Panc1 (cell line): ENCODE measurements at regions not wholly inside any gene's neighbourhood (a gene's known extent, or its start where the extent isn't known, plus 50 kb on each side); places are given as distances from the start of the nearest gene placed in this dataset.

Experiments
- ATAC-seq: fragments of 200-7000 bp; cut with Tn5 transposase; 2 replicates; pipeline ENCODE4 v1.9.1; 2020; ENCODE audit warnings: mild to moderate bottlenecking, moderate library complexity
- BruUV-seq: library from RNA; stranded (reverse); fragments of 400-500 nt; replicated peaks from 2 replicates; lab custom pipeline; 2021; lab: Mats Ljungman, UMichigan
- CTCF ChIA-PET: fragments of 300-600 bp; sonication (Branson Sonifier 250); formaldehyde crosslinking; loops from one replicate; lab custom pipeline; 2022; ENCODE audit warnings: antibody characterized with exemption; lab: Charles Lee
- POLR2A ChIA-PET: fragments of 300-600 bp; sonication (Branson Sonifier 250); formaldehyde crosslinking; loops from one replicate; lab custom pipeline; 2022; ENCODE audit warnings: antibody characterized with exemption; lab: Charles Lee
- DNase-seq: peaks from one replicate; pipeline ENCODE4 v3.0.0-alpha.2; 2010; ENCODE audit warnings: low read depth, low spot score
- H3K27ac ChIP-seq: 2 replicates; pipeline ENCODE4 v1.5.1; 2011; ENCODE audit warnings: mild to moderate bottlenecking, low read length, inconsistent platforms
- H3K27me3 ChIP-seq: fragments of 200-500 bp; sonication (Bioruptor generic); 2 replicates; pipeline ENCODE4 v1.6.0; 2014; ENCODE audit warnings: low read length, inconsistent platforms; ENCODE audit not compliant: control insufficient read depth, insufficient read depth
- H3K36me3 ChIP-seq: fragments of 200-500 bp; sonication (Bioruptor generic); 2 replicates; pipeline ENCODE4 v1.5.1; 2014; ENCODE audit warnings: inconsistent platforms, mild to moderate bottlenecking, low read length, moderate library complexity; ENCODE audit not compliant: control insufficient read depth, insufficient read depth
- H3K4me1 ChIP-seq: 2 replicates; pipeline ENCODE4 v1.5.1; 2011; ENCODE audit warnings: inconsistent platforms, mild to moderate bottlenecking, low read length, moderate library complexity; ENCODE audit not compliant: control insufficient read depth, insufficient read depth
- H3K4me3 ChIP-seq, 2 experiments: 2 replicates each; pipeline ENCODE4 v1.5.1; 2011 to 2012; ENCODE audit warnings: low read depth in 2 of 2, low read length in 2 of 2, mild to moderate bottlenecking in 2 of 2, inconsistent platforms in 1 of 2, moderate library complexity in 1 of 2
- H3K9me3 ChIP-seq: fragments of 200-500 bp; sonication (Bioruptor generic); 2 replicates; pipeline ENCODE4 v1.5.1; 2014; ENCODE audit warnings: low read depth, mild to moderate bottlenecking, inconsistent platforms, low read length, moderate library complexity; ENCODE audit not compliant: control insufficient read depth, insufficient read depth
- POLR2AphosphoS5 ChIP-seq: IDR thresholded peaks from 2 replicates; pipeline ENCODE4 v1.6.1; 2012; ENCODE audit warnings: mild to moderate bottlenecking, low read depth, low read length, moderate library complexity
- SIN3A ChIP-seq: IDR thresholded peaks from 2 replicates; pipeline ENCODE4 v1.6.1; 2012; ENCODE audit warnings: low read depth, mild to moderate bottlenecking, low read length, moderate library complexity, borderline replicate concordance; ENCODE audit not compliant: insufficient read depth
- TCF7L2 ChIP-seq: IDR thresholded peaks from 2 replicates; pipeline ENCODE4 v1.6.1; 2011; ENCODE audit warnings: mild to moderate bottlenecking, low read depth, low read length, inconsistent platforms
- in situ Hi-C: cut with HindIII; loops from 2 replicates; pipeline ENCODE4 v1.10.0; 2016; ENCODE audit warnings: low sequenced_read_pairs, low pct_unique_long_range_greater_than_20kb
- intact Hi-C: fragments of 100-400 bp; cut with micrococcal nuclease; formaldehyde crosslinking; loops from one replicate; pipeline ENCODE4 v1.10.0; 2022; ENCODE audit not compliant: unreplicated experiment
- TF ChIP-seq, protein P1 (sequence below): fragments of 450-650 bp; IDR thresholded peaks from 2 replicates; pipeline ENCODE4 v1.5.1; 2017; ENCODE audit warnings: mild to moderate bottlenecking
- TF ChIP-seq, protein P2 (sequence below), 2 experiments: IDR thresholded peaks; 2 replicates each; pipeline ENCODE4 v1.6.1; 2011 to 2012; ENCODE audit warnings: low read depth in 2 of 2, control low read depth in 1 of 2, low read length in 1 of 2, mild to moderate bottlenecking in 1 of 2, moderate library complexity in 1 of 2; ENCODE audit not compliant: insufficient read depth in 1 of 2

DNA sequence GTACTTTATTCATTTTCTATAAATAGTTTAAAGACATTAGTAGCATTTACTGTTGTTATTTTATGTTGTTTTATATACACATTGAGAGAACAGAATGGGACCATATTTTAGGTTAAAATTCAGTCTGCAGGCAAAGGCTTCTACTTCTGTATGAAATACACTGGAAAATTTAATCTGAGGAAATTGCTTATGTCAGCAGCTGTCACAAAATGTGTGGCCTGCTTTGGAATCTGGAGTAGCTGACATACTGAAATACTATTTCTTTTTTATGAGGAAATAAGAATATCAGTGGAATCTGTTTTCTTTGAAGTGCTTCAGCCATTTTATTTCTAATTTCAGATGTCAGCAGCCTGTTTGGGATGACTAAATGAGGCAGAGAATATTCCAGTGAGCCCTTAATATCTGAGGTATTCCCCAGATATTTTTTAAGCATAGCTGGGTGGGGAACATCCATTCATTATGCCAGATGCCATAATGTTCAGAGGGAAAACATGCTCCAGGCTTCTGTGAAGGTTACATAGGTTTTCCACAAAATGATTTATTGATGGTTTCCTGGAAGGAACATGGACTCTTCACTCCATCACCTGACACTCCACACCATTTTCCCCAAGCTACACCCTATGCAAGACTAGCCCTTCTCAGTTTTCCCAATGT, 267.1 kb downstream of the ARL4A start:
- ChIA-PET POLR2A (no interaction called here), CTCF (no interaction called here)
- H3K36me3 ChIP-seq: no peaks in the 10 kb centered on the region
- in situ Hi-C loops: no loop called here
- TF ChIP-seq SIN3A (no peak), POLR2AphosphoS5 (no peak), TCF7L2 (no peak)
- TF ChIP-seq, protein P1, sequence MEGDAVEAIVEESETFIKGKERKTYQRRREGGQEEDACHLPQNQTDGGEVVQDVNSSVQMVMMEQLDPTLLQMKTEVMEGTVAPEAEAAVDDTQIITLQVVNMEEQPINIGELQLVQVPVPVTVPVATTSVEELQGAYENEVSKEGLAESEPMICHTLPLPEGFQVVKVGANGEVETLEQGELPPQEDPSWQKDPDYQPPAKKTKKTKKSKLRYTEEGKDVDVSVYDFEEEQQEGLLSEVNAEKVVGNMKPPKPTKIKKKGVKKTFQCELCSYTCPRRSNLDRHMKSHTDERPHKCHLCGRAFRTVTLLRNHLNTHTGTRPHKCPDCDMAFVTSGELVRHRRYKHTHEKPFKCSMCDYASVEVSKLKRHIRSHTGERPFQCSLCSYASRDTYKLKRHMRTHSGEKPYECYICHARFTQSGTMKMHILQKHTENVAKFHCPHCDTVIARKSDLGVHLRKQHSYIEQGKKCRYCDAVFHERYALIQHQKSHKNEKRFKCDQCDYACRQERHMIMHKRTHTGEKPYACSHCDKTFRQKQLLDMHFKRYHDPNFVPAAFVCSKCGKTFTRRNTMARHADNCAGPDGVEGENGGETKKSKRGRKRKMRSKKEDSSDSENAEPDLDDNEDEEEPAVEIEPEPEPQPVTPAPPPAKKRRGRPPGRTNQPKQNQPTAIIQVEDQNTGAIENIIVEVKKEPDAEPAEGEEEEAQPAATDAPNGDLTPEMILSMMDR: no peak
- TF ChIP-seq, protein P2, sequence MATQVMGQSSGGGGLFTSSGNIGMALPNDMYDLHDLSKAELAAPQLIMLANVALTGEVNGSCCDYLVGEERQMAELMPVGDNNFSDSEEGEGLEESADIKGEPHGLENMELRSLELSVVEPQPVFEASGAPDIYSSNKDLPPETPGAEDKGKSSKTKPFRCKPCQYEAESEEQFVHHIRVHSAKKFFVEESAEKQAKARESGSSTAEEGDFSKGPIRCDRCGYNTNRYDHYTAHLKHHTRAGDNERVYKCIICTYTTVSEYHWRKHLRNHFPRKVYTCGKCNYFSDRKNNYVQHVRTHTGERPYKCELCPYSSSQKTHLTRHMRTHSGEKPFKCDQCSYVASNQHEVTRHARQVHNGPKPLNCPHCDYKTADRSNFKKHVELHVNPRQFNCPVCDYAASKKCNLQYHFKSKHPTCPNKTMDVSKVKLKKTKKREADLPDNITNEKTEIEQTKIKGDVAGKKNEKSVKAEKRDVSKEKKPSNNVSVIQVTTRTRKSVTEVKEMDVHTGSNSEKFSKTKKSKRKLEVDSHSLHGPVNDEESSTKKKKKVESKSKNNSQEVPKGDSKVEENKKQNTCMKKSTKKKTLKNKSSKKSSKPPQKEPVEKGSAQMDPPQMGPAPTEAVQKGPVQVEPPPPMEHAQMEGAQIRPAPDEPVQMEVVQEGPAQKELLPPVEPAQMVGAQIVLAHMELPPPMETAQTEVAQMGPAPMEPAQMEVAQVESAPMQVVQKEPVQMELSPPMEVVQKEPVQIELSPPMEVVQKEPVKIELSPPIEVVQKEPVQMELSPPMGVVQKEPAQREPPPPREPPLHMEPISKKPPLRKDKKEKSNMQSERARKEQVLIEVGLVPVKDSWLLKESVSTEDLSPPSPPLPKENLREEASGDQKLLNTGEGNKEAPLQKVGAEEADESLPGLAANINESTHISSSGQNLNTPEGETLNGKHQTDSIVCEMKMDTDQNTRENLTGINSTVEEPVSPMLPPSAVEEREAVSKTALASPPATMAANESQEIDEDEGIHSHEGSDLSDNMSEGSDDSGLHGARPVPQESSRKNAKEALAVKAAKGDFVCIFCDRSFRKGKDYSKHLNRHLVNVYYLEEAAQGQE (IDR thresholded peaks at IDR 0.05; ENCODE audit: insufficient read depth in 1 of 2, low read depth in 2 of 2, low read length in 1 of 2): no peak
- H3K27ac ChIP-seq: no peak overlapping the region
- DNase-seq: no peak
- no peaks in the 10 kb centered on the region for H3K27me3 ChIP-seq
- H3K4me1 ChIP-seq: 0 out of 2 replicates have a peak, but pooled peaks cover 7% of the 10 kb centered on the region
- intact Hi-C loops: no loop called here
- H3K9me3 ChIP-seq: no peaks in the 10 kb centered on the region
- no peak for ATAC-seq
- H3K4me3 ChIP-seq: no peak overlapping the region
- BruUV-seq: no TSS peak

DNA sequence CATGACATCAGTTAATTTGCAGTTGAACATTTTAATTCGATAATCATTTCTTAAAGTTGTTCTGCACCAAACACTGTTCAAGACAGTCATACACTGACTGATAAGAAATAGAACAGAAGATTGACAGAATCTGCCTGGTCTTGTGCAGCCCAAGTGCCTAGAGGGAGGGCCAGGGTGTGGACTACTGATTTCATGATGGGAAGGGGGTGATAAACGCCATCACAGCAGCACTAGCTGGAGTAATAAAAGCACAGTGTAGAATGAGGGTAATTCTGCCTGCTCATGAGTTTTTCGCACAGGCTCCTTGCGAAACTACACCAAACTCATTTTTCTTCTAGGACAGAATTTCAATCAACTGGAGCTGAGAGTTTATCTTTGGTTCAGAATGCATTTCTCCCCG, 270.1 kb downstream of the ARL4A start:
- ATAC-seq (no peak), DNase-seq (no peak)
- Histone ChIP-seq H3K36me3 (no peaks in the 10 kb centered on the region), H3K4me1 (no peaks in the 10 kb centered on the region), H3K27ac (no peak overlapping the region), H3K4me3 (no peak overlapping the region), H3K27me3 (no peaks in the 10 kb centered on the region), H3K9me3 (no peaks in the 10 kb centered on the region)
- intact Hi-C loops (no loop called here), in situ Hi-C loops (no loop called here)
- no TSS peak for BruUV-seq
- CTCF ChIA-PET: no interaction called here
- POLR2A ChIA-PET: no interaction called here
- TF ChIP-seq, protein P2 (IDR thresholded peaks at IDR 0.05; ENCODE audit: insufficient read depth in 1 of 2, low read depth in 2 of 2, low read length in 1 of 2): no peak
- no peak for TF ChIP-seq TCF7L2
